ENCODE measurements at regions not wholly inside any gene's neighbourhood (a gene's known extent, or its start where the extent isn't known, plus 50 kb on each side); places are given as distances from the start of the nearest gene placed in this dataset.
"Not testable (repeated sequence)": the region's sequence is repeated elsewhere in the genome, so short reads cannot be mapped to it uniquely, and the experiment has no call there.

- ChIA-PET CTCF (no interaction called here), POLR2A (ENCODE audit: low non-redundant PET) (no interaction called here)
- DNase-seq (ENCODE audit: low spot score), result no peak
- no peaks in the 10 kb centered on the region for H3K36me3 ChIP-seq (ENCODE audit: insufficient read depth, low read length, poor library complexity, severe bottlenecking)
- H3K4me3 ChIP-seq (ENCODE audit: low read depth, low read length, poor library complexity, severe bottlenecking), result no peak overlapping the region
- no peaks in the 10 kb centered on the region for H3K27me3 ChIP-seq (replicated peaks; ENCODE audit: insufficient read depth, low read depth, low read length, poor library complexity)
- no TSS peak for BruUV-seq (replicated peaks)
- intact Hi-C loops (cut with micrococcal nuclease; ENCODE audit: unreplicated experiment), result no loop called here
- H3K4me1 ChIP-seq (ENCODE audit: insufficient read depth, low read length, poor library complexity, severe bottlenecking), result no peaks in the 10 kb centered on the region
- TF ChIP-seq EZH2 (IDR thresholded peaks at IDR 0.05; ENCODE audit: borderline replicate concordance, low read depth, low read length, poor library complexity, severe bottlenecking) (no peak), CTCF (conservative IDR thresholded peaks at IDR 0.05; ENCODE audit: low read depth, low read length) (no peak)
- no peaks in the 10 kb centered on the region for H3K9me3 ChIP-seq (ENCODE audit: low read depth, low read length, poor library complexity, severe bottlenecking)
- no peak overlapping the region for H3K27ac ChIP-seq (ENCODE audit: low read depth, low read length, poor library complexity, severe bottlenecking)
Observed at GRCh38 chr5:66284588-66285342, 140.7 kb downstream of the SREK1 start.

GRCh38 chr5:66285343-66285922, 141.3 kb downstream of the SREK1 start:
- CTCF ChIA-PET, result no interaction called here
- H3K27ac ChIP-seq (ENCODE audit: low read depth, low read length, poor library complexity, severe bottlenecking), result no peak overlapping the region

GRCh38 chr5:66291771-66292170, 147.7 kb downstream of the SREK1 start:
- TF ChIP-seq EZH2 (IDR thresholded peaks at IDR 0.05; ENCODE audit: borderline replicate concordance, low read depth, low read length, poor library complexity, severe bottlenecking) (no peak), CTCF (conservative IDR thresholded peaks at IDR 0.05; ENCODE audit: low read depth, low read length) (no peak)
- Histone ChIP-seq H3K4me1 (ENCODE audit: insufficient read depth, low read length, poor library complexity, severe bottlenecking) (no peaks in the 10 kb centered on the region), H3K27me3 (replicated peaks; ENCODE audit: insufficient read depth, low read depth, low read length, poor library complexity) (peaks cover 4% of the 10 kb centered on the region), H3K27ac (ENCODE audit: low read depth, low read length, poor library complexity, severe bottlenecking) (no peak overlapping the region), H3K4me3 (ENCODE audit: low read depth, low read length, poor library complexity, severe bottlenecking) (no peak overlapping the region), H3K36me3 (ENCODE audit: insufficient read depth, low read length, poor library complexity, severe bottlenecking) (no peaks in the 10 kb centered on the region), H3K9me3 (ENCODE audit: low read depth, low read length, poor library complexity, severe bottlenecking) (no peaks in the 10 kb centered on the region)
- BruUV-seq (replicated peaks), result no TSS peak
- ChIA-PET CTCF (no interaction called here), POLR2A (ENCODE audit: low non-redundant PET) (no interaction called here)
- intact Hi-C loops (cut with micrococcal nuclease; ENCODE audit: unreplicated experiment), result no loop called here
- no peak for DNase-seq (ENCODE audit: low spot score)

More at GRCh38 chr5:66285343-66285922, 141.3 kb downstream of the SREK1 start:
- TF ChIP-seq CTCF (conservative IDR thresholded peaks at IDR 0.05; ENCODE audit: low read depth, low read length) (no peak), EZH2 (IDR thresholded peaks at IDR 0.05; ENCODE audit: borderline replicate concordance, low read depth, low read length, poor library complexity, severe bottlenecking) (no peak)
- POLR2A ChIA-PET (ENCODE audit: low non-redundant PET), result no interaction called here
- Histone ChIP-seq H3K27me3 (replicated peaks; ENCODE audit: insufficient read depth, low read depth, low read length, poor library complexity) (no peaks in the 10 kb centered on the region), H3K9me3 (ENCODE audit: low read depth, low read length, poor library complexity, severe bottlenecking) (no peaks in the 10 kb centered on the region), H3K4me3 (ENCODE audit: low read depth, low read length, poor library complexity, severe bottlenecking) (no peak overlapping the region), H3K4me1 (ENCODE audit: insufficient read depth, low read length, poor library complexity, severe bottlenecking) (no peaks in the 10 kb centered on the region), H3K36me3 (ENCODE audit: insufficient read depth, low read length, poor library complexity, severe bottlenecking) (no peaks in the 10 kb centered on the region)
- no TSS peak for BruUV-seq (replicated peaks)
- intact Hi-C loops (cut with micrococcal nuclease; ENCODE audit: unreplicated experiment), result no loop called here
- no peak for DNase-seq (ENCODE audit: low spot score)

- POLR2A ChIA-PET (ENCODE audit: low non-redundant PET); intact Hi-C loops (cut with micrococcal nuclease; ENCODE audit: unreplicated experiment): not testable (repeated sequence)
Observed at GRCh38 chr5:66293851-66294250, 149.8 kb downstream of the SREK1 start.

More at GRCh38 chr5:66293851-66294250, 149.8 kb downstream of the SREK1 start:
- BruUV-seq (replicated peaks); CTCF ChIA-PET; H3K9me3 ChIP-seq (ENCODE audit: low read depth, low read length, poor library complexity, severe bottlenecking); H3K36me3 ChIP-seq (ENCODE audit: insufficient read depth, low read length, poor library complexity, severe bottlenecking); DNase-seq (ENCODE audit: low spot score); H3K27ac ChIP-seq (ENCODE audit: low read depth, low read length, poor library complexity, severe bottlenecking); H3K4me3 ChIP-seq (ENCODE audit: low read depth, low read length, poor library complexity, severe bottlenecking); H3K4me1 ChIP-seq (ENCODE audit: insufficient read depth, low read length, poor library complexity, severe bottlenecking); H3K27me3 ChIP-seq (replicated peaks; ENCODE audit: insufficient read depth, low read depth, low read length, poor library complexity): not testable (repeated sequence)
